Endodermal cell (in vitro differentiated cells): ENCODE measurements at regions not wholly inside any gene's neighbourhood (a gene's known extent, or its start where the extent isn't known, plus 50 kb on each side); places are given as distances from the start of the nearest gene placed in this dataset.
A peak's percentile ranks its signal among the peaks of the same experiment; 100 is the strongest.

Experiments used
- DNase-seq: peaks from one replicate; pipeline ENCODE4 v3.0.0-alpha.2; 2017
- H3K27ac ChIP-seq: 2 replicates; pipeline ENCODE4 v1.5.1; 2013; ENCODE audit warnings: mild to moderate bottlenecking, low read depth, low read length, moderate library complexity
- H3K27me3 ChIP-seq: 2 replicates; pipeline ENCODE4 v1.6.1; 2013; ENCODE audit warnings: mild to moderate bottlenecking, low read length, moderate library complexity; ENCODE audit not compliant: insufficient read depth, control insufficient read depth, poor library complexity, severe bottlenecking
- H3K36me3 ChIP-seq: 2 replicates; pipeline ENCODE4 v1.7.0; 2013; ENCODE audit warnings: mild to moderate bottlenecking, low read length, moderate library complexity; ENCODE audit not compliant: control insufficient read depth, insufficient read depth
- H3K4me1 ChIP-seq: one replicate; pipeline ENCODE4 v1.7.0; 2013; ENCODE audit warnings: low read length; ENCODE audit not compliant: control insufficient read depth, insufficient read depth
- H3K4me3 ChIP-seq: 2 replicates; pipeline ENCODE4 v1.5.1; 2013; ENCODE audit warnings: mild to moderate bottlenecking, low read length, moderate library complexity
- H3K9ac ChIP-seq: 2 replicates; pipeline ENCODE4 v1.6.1; 2013; ENCODE audit warnings: mild to moderate bottlenecking, low read length, moderate library complexity; ENCODE audit not compliant: poor library complexity, severe bottlenecking; ENCODE audit errors: extremely low read depth
- H3K9me3 ChIP-seq: 2 replicates; pipeline ENCODE4 v1.6.1; 2013; ENCODE audit warnings: mild to moderate bottlenecking, low read length, moderate library complexity; ENCODE audit not compliant: control insufficient read depth
- H3K27ac Mint-ChIP-seq: 2 replicates; pipeline ENCODE4 v1.8.0; 2020; ENCODE audit warnings: mixed read lengths
- H3K27me3 Mint-ChIP-seq: 2 replicates; pipeline ENCODE4 v1.8.0; 2021; ENCODE audit warnings: mild to moderate bottlenecking, mixed read lengths; ENCODE audit not compliant: insufficient read depth
- H3K36me3 Mint-ChIP-seq: 2 replicates; pipeline ENCODE4 v1.8.0; 2020; ENCODE audit warnings: low read depth, mixed read lengths
- H3K4me1 Mint-ChIP-seq: 2 replicates; pipeline ENCODE4 v1.8.0; 2020; ENCODE audit warnings: mixed read lengths
- H3K4me3 Mint-ChIP-seq: 2 replicates; pipeline ENCODE4 v1.8.0; 2020; ENCODE audit warnings: mild to moderate bottlenecking, moderate library complexity, mixed read lengths
- H3K9me3 Mint-ChIP-seq: 2 replicates; pipeline ENCODE4 v1.8.0; 2020; ENCODE audit warnings: mild to moderate bottlenecking, mixed read lengths
- CTCF ChIP-seq: fragments of 200-600 bp; sonication (generic); conservative IDR thresholded peaks from 2 replicates; pipeline ENCODE4 v1.5.0; 2021; ENCODE audit warnings: antibody characterized with exemption, mild to moderate bottlenecking
- WGBS, 2 experiments: methylation state at CpG; one replicate each; pipeline versions ENCODE4 v1.1.5 to v1.1.7; 2013; ENCODE audit warnings: missing lambda C conversion rate in 2 of 2, mixed read lengths in 1 of 2; ENCODE audit not compliant: insufficient coverage in 1 of 2, insufficient read length in 1 of 2; 5-methylcytosine and 5-hydroxymethylcytosine counted together

- H3K4me3 ChIP-seq: no peak overlapping the region
- no peaks in the 10 kb centered on the region for H3K4me1 ChIP-seq
- H3K4me1 Mint-ChIP-seq: peaks cover 3% of the 10 kb centered on the region
- 46 to 83% methylated on average over 3 to 7 of the region's 7 CpGs for WGBS, 2 experiments
- H3K36me3 Mint-ChIP-seq: no peaks in the 10 kb centered on the region
- H3K9ac ChIP-seq: no peak overlapping the region
- DNase-seq: no peak
- no peak for TF ChIP-seq CTCF
- peak overlapping the region; percentile 92 for H3K27ac ChIP-seq
- no peaks in the 10 kb centered on the region for H3K36me3 ChIP-seq
- H3K27ac Mint-ChIP-seq: no peak overlapping the region
- H3K9me3 Mint-ChIP-seq: peaks cover 18% of the 10 kb centered on the region
- H3K4me3 Mint-ChIP-seq: no peak overlapping the region
- no peaks in the 10 kb centered on the region for H3K27me3 ChIP-seq
- H3K27me3 Mint-ChIP-seq: no peaks in the 10 kb centered on the region
- H3K9me3 ChIP-seq: no peaks in the 10 kb centered on the region
Measured at GRCh38 chr1:220410611-220411010, 117.3 kb upstream of the MARK1 start.

- Mint-ChIP-seq H3K36me3 (no peaks in the 10 kb centered on the region), H3K27me3 (no peaks in the 10 kb centered on the region), H3K4me3 (no peak overlapping the region), H3K4me1 (peaks cover 3% of the 10 kb centered on the region), H3K9me3 (peaks cover 18% of the 10 kb centered on the region), H3K27ac (no peak overlapping the region)
- H3K9me3 ChIP-seq: no peaks in the 10 kb centered on the region
- no peaks in the 10 kb centered on the region for H3K4me1 ChIP-seq
- H3K9ac ChIP-seq: no peak overlapping the region
- peak overlapping the region; percentile 92 for H3K27ac ChIP-seq
- H3K4me3 ChIP-seq: no peak overlapping the region
- H3K36me3 ChIP-seq: no peaks in the 10 kb centered on the region
- TF ChIP-seq CTCF: no peak
- WGBS, 2 experiments: 65 to 80% methylated on average over 10 to 13 of the region's 13 CpGs
- H3K27me3 ChIP-seq: no peaks in the 10 kb centered on the region
- DNase-seq: no peak
Measured at GRCh38 chr1:220409771-220410595, 118.0 kb upstream of the MARK1 start.

- H3K27me3 ChIP-seq: no peaks in the 10 kb centered on the region
- no peaks in the 10 kb centered on the region for H3K27me3 Mint-ChIP-seq
- H3K4me1 ChIP-seq: no peaks in the 10 kb centered on the region
- H3K4me3 ChIP-seq: no peak overlapping the region
- no peaks in the 10 kb centered on the region for H3K9me3 ChIP-seq
- no peak overlapping the region for H3K4me3 Mint-ChIP-seq
- no peak overlapping the region for H3K27ac Mint-ChIP-seq
- H3K4me1 Mint-ChIP-seq: peaks cover 3% of the 10 kb centered on the region
- DNase-seq: no peak
- H3K36me3 Mint-ChIP-seq: no peaks in the 10 kb centered on the region
- H3K9ac ChIP-seq: no peak overlapping the region
- peaks cover 8% of the 10 kb centered on the region for H3K9me3 Mint-ChIP-seq
- no peak for TF ChIP-seq CTCF
- H3K27ac ChIP-seq: no peak overlapping the region
- H3K36me3 ChIP-seq: no peaks in the 10 kb centered on the region
Measured at GRCh38 chr1:220407191-220407590, 120.7 kb upstream of the MARK1 start.
